Panc1 (cell line): ENCODE measurements at regions not wholly inside any gene's neighbourhood (a gene's known extent, or its start where the extent isn't known, plus 50 kb on each side); places are given as distances from the start of the nearest gene placed in this dataset.

ENCODE experiments used
- ATAC-seq: fragments of 200-7000 bp; cut with Tn5 transposase; 2 replicates; pipeline ENCODE4 v1.9.1; 2020; ENCODE audit warnings: mild to moderate bottlenecking, moderate library complexity
- BruUV-seq: library from RNA; stranded (reverse); fragments of 400-500 nt; replicated peaks from 2 replicates; lab custom pipeline; 2021; lab: Mats Ljungman, UMichigan
- CTCF ChIA-PET: fragments of 300-600 bp; sonication (Branson Sonifier 250); formaldehyde crosslinking; loops from one replicate; lab custom pipeline; 2022; ENCODE audit warnings: antibody characterized with exemption; lab: Charles Lee
- POLR2A ChIA-PET: fragments of 300-600 bp; sonication (Branson Sonifier 250); formaldehyde crosslinking; loops from one replicate; lab custom pipeline; 2022; ENCODE audit warnings: antibody characterized with exemption; lab: Charles Lee
- DNase-seq: peaks from one replicate; pipeline ENCODE4 v3.0.0-alpha.2; 2010; ENCODE audit warnings: low read depth, low spot score
- H3K27ac ChIP-seq: 2 replicates; pipeline ENCODE4 v1.5.1; 2011; ENCODE audit warnings: mild to moderate bottlenecking, low read length, inconsistent platforms
- H3K27me3 ChIP-seq: fragments of 200-500 bp; sonication (Bioruptor generic); 2 replicates; pipeline ENCODE4 v1.6.0; 2014; ENCODE audit warnings: low read length, inconsistent platforms; ENCODE audit not compliant: control insufficient read depth, insufficient read depth
- H3K36me3 ChIP-seq: fragments of 200-500 bp; sonication (Bioruptor generic); 2 replicates; pipeline ENCODE4 v1.5.1; 2014; ENCODE audit warnings: inconsistent platforms, mild to moderate bottlenecking, low read length, moderate library complexity; ENCODE audit not compliant: control insufficient read depth, insufficient read depth
- H3K4me1 ChIP-seq: 2 replicates; pipeline ENCODE4 v1.5.1; 2011; ENCODE audit warnings: inconsistent platforms, mild to moderate bottlenecking, low read length, moderate library complexity; ENCODE audit not compliant: control insufficient read depth, insufficient read depth
- H3K4me3 ChIP-seq, 2 experiments: 2 replicates each; pipeline ENCODE4 v1.5.1; 2011 to 2012; ENCODE audit warnings: low read depth in 2 of 2, low read length in 2 of 2, mild to moderate bottlenecking in 2 of 2, inconsistent platforms in 1 of 2, moderate library complexity in 1 of 2
- H3K9me3 ChIP-seq: fragments of 200-500 bp; sonication (Bioruptor generic); 2 replicates; pipeline ENCODE4 v1.5.1; 2014; ENCODE audit warnings: low read depth, mild to moderate bottlenecking, inconsistent platforms, low read length, moderate library complexity; ENCODE audit not compliant: control insufficient read depth, insufficient read depth
- POLR2AphosphoS5 ChIP-seq: IDR thresholded peaks from 2 replicates; pipeline ENCODE4 v1.6.1; 2012; ENCODE audit warnings: mild to moderate bottlenecking, low read depth, low read length, moderate library complexity
- SIN3A ChIP-seq: IDR thresholded peaks from 2 replicates; pipeline ENCODE4 v1.6.1; 2012; ENCODE audit warnings: low read depth, mild to moderate bottlenecking, low read length, moderate library complexity, borderline replicate concordance; ENCODE audit not compliant: insufficient read depth
- TCF7L2 ChIP-seq: IDR thresholded peaks from 2 replicates; pipeline ENCODE4 v1.6.1; 2011; ENCODE audit warnings: mild to moderate bottlenecking, low read depth, low read length, inconsistent platforms
- in situ Hi-C: cut with HindIII; loops from 2 replicates; pipeline ENCODE4 v1.10.0; 2016; ENCODE audit warnings: low sequenced_read_pairs, low pct_unique_long_range_greater_than_20kb
- intact Hi-C: fragments of 100-400 bp; cut with micrococcal nuclease; formaldehyde crosslinking; loops from one replicate; pipeline ENCODE4 v1.10.0; 2022; ENCODE audit not compliant: unreplicated experiment
- TF ChIP-seq, protein P1 (sequence below), 2 experiments: IDR thresholded peaks; 2 replicates each; pipeline ENCODE4 v1.6.1; 2011 to 2012; ENCODE audit warnings: low read depth in 2 of 2, control low read depth in 1 of 2, low read length in 1 of 2, mild to moderate bottlenecking in 1 of 2, moderate library complexity in 1 of 2; ENCODE audit not compliant: insufficient read depth in 1 of 2

DNA sequence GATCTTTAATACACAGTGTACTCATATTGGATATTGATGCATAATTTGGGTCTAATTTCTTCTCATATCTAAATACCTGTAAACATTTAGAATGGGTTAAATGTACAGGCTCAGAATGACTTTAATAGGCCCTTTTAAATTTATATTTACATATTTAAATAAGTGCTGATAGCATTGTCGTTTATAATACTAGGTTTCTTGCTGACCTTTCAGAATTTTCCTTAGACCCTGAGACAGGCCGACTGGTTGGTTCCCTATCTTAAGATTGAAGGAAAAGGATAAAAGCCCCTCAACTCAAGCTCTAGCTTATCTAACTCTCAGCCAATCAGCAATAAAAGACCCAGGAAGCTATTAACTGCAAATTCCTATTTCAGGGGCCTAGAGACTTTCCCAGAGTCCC lies 67.8 kb upstream of the HNMT start:
- no peaks in the 10 kb centered on the region for H3K9me3 ChIP-seq
- no peaks in the 10 kb centered on the region; the same call in 1 of the 2 replicates for H3K36me3 ChIP-seq
- ChIA-PET POLR2A (no interaction called here), CTCF (no interaction called here)
- no peak overlapping the region for H3K27ac ChIP-seq
- no peaks in the 10 kb centered on the region; the same call in 1 of the 2 replicates for H3K27me3 ChIP-seq
- no peaks in the 10 kb centered on the region for H3K4me1 ChIP-seq
- no peak overlapping the region for H3K4me3 ChIP-seq
- no TSS peak for BruUV-seq
- DNase-seq (no peak), ATAC-seq (no peak)
- TF ChIP-seq, protein P1, sequence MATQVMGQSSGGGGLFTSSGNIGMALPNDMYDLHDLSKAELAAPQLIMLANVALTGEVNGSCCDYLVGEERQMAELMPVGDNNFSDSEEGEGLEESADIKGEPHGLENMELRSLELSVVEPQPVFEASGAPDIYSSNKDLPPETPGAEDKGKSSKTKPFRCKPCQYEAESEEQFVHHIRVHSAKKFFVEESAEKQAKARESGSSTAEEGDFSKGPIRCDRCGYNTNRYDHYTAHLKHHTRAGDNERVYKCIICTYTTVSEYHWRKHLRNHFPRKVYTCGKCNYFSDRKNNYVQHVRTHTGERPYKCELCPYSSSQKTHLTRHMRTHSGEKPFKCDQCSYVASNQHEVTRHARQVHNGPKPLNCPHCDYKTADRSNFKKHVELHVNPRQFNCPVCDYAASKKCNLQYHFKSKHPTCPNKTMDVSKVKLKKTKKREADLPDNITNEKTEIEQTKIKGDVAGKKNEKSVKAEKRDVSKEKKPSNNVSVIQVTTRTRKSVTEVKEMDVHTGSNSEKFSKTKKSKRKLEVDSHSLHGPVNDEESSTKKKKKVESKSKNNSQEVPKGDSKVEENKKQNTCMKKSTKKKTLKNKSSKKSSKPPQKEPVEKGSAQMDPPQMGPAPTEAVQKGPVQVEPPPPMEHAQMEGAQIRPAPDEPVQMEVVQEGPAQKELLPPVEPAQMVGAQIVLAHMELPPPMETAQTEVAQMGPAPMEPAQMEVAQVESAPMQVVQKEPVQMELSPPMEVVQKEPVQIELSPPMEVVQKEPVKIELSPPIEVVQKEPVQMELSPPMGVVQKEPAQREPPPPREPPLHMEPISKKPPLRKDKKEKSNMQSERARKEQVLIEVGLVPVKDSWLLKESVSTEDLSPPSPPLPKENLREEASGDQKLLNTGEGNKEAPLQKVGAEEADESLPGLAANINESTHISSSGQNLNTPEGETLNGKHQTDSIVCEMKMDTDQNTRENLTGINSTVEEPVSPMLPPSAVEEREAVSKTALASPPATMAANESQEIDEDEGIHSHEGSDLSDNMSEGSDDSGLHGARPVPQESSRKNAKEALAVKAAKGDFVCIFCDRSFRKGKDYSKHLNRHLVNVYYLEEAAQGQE (IDR thresholded peaks at IDR 0.05; ENCODE audit: insufficient read depth in 1 of 2, low read depth in 2 of 2, low read length in 1 of 2) = no peak
- TF ChIP-seq SIN3A (no peak), POLR2AphosphoS5 (no peak), TCF7L2 (no peak)
- in situ Hi-C loops = no loop called here
- intact Hi-C loops = no loop called here

DNA sequence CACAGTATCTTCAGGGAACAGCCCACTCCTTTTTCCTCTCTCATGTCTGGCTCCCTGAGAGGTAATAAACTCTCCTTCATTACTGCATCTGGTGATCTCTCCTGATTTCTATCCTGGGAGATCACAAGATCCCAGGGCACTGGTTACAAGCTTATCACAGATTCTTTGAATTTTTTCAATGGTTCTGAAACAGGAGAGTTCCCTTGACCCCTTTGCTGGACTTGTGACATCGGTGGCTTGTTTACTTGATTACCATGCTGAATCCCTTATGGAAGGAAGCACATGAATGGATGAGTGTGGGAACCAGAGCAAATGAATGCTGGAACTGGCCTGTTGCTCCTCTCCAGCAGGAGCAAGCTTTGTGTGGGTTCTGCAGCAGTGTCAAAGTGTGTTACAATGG lies 67.2 kb upstream of the HNMT start:
- ChIA-PET POLR2A (no interaction called here), CTCF (no interaction called here)
- no peak overlapping the region for H3K4me3 ChIP-seq
- in situ Hi-C loops = no loop called here
- BruUV-seq = no TSS peak
- no peak overlapping the region for H3K27ac ChIP-seq
- H3K9me3 ChIP-seq = no peaks in the 10 kb centered on the region
- intact Hi-C loops = no loop called here
- DNase-seq (no peak), ATAC-seq (no peak)
- H3K27me3 ChIP-seq = no peaks in the 10 kb centered on the region; the same call in 1 of the 2 replicates
- no peaks in the 10 kb centered on the region for H3K4me1 ChIP-seq
- TF ChIP-seq TCF7L2 = no peak
- TF ChIP-seq, protein P1 (IDR thresholded peaks at IDR 0.05; ENCODE audit: insufficient read depth in 1 of 2, low read depth in 2 of 2, low read length in 1 of 2) = no peak
- no peak for TF ChIP-seq SIN3A
- no peaks in the 10 kb centered on the region; the same call in 1 of the 2 replicates for H3K36me3 ChIP-seq
